Activated T-cell treated with anti-CD3 and anti-CD28 coated beads for 4 hours (primary cell): ENCODE measurements at regions not wholly inside any gene's neighbourhood (a gene's known extent, or its start where the extent isn't known, plus 50 kb on each side); places are given as distances from the start of the nearest gene placed in this dataset.

ENCODE experiments used
- DNase-seq: peaks from one replicate; pipeline ENCODE4 v3.0.0-alpha.2; 2020

DNA sequence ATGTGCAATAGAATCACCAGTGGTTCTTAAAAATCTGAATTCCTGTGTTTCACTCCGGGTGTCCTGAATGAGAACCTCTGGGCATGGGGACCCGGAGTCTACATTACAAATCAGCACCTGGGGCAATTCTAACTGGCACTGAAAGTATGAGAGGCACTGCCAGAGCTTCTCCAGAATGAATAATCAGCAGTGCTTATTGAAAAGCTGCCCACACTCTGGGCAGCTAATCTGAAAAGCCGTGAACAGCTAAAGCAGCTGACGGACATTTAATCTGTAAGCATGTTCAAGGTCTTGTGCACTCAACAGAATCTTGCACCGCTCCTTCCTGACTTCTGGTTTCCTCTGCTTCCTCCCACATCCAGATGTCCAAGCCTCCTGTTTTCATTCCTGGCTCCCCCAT, 113.3 kb upstream of the KIF5B start:
- DNase-seq = no peak

DNA sequence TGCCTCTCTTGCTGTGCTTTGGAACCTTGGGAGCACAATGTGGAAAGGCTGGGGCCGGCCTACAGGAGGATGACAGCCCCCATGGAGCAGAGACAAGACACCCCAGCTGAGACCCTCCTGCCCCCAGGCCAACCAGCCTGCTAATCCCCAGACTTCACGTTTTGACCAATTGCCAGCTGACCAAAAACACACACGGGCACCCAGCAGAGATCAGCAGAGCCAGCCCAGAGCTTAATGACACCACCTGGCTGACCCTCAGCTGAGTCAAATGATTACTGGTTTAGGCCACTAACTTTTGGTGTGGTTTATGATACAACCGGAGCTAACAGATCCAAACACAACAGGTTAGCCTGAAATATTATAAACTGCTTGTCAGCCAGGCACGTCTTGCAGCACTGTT, 111.2 kb upstream of the KIF5B start:
- DNase-seq = no peak

DNA sequence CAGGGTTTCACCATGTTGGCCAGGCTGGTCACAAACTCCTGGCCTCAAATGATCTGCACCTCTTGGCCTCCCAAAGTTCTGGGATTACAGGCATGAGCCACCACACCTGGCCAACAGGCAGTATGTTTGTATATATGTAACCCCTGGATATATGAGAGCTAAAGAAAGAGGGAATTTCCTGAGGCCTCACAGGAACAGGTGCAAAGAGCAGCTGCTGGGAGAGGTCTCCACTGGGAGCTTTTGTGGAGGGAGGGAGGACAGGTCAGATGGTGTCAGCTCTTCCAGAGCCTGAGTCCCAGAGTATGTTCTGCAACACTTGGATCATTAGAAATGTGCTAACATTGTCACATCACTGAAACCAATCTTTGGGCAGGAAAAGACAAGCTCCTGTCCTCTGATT, 110.1 kb upstream of the KIF5B start:
- DNase-seq = no peak

GRCh38 chr10:32163762-32164148, 107.5 kb upstream of the KIF5B start:
- DNase-seq = no peak

DNA sequence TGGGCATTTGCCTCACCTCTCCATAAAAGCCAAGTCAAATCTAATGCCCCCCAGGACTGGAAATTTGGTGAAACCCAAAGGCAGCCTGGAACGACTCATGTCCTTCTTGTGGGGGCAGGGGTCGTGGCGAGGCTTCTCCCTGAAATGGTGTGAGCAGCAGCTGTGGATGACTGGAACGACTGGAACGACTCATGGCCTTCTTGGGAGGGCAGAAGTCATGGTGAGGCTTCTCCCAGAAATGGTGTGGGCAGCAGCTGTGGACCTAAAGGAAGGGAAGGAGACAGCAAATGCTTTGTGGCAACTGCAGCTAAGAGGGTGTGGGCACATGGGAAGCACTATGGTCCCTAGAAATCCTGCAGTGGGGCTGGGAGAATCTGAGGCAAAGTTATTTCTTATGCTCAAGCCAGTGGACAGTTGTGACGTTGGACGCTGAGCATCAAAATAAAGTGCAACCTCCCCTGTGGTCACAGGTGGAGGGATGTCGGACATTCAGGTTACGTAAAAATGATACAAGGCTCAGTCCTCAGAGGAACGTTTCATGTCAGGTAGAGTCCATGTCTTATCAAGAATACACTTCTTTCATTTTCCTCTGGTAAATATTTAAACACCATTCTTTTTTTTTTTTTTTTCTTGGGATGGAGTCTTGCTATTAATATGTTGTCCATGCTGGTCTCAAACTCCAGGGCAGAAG, 107.0 kb upstream of the KIF5B start:
- no peak for DNase-seq

DNA sequence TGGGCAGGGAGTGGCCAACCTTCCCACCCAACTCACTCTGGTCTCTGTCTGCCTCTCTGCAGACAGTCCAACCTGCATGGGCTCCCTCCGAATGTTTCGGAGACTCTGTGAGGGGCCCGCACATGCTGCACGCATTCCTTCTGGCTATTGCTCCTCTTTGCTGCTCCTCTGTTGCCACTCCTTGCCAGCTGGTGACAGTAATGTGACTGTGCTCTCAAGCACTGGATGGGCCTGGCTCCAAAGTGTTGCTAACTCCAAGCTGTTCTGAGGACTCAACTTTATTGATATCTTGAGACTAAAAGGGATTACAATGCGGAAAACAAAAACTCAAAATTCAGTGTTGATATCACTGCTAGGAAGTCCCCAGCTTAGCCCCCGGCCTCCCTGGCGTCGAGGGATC, 105.4 kb upstream of the KIF5B start:
- no peak for DNase-seq

DNA sequence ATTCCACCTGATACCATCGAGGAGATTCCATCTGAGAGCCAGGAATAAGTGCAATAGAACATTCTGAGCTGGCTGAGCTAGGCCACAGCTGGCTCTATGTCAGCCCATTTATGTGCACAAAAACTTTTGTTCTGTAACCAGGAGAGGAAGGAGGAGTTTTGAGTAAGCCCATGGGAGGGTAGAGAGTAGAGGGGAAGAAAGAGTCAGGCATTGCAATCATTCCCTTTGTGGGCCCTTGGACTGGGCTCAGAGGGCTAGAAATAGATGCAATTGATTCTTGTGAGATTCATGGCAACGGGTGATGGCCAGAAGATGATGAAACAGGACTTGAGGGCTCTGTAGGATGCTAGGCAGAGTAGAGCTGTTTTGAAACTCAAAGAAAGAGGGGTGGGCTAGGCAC, 104.6 kb upstream of the KIF5B start:
- DNase-seq = no peak

DNA sequence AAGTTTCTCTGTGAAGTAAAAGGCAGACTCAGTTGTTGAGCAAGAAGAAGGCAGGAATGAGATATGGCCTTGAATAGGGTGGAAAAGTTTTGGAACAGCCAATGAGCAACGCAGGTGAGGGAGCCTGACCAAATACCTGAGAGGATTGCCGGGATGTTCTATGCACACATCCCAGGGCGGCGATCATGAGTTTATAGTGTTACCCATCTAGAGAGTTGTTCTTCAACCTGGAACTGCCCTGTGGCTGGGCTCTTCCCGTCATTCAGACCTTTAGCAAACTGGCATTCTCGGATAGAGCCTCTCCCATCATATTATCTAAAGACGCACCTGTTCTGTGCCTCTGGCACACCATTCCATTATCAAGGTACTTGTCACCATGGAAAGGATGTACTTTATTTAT, 103.0 kb upstream of the KIF5B start:
- no peak for DNase-seq

- DNase-seq = no peak
Observed at GRCh38 chr10:32156031-32156495, 99.8 kb upstream of the KIF5B start.

- DNase-seq = no peak
Observed at GRCh38 chr10:32155075-32155516, 98.9 kb upstream of the KIF5B start.

DNA sequence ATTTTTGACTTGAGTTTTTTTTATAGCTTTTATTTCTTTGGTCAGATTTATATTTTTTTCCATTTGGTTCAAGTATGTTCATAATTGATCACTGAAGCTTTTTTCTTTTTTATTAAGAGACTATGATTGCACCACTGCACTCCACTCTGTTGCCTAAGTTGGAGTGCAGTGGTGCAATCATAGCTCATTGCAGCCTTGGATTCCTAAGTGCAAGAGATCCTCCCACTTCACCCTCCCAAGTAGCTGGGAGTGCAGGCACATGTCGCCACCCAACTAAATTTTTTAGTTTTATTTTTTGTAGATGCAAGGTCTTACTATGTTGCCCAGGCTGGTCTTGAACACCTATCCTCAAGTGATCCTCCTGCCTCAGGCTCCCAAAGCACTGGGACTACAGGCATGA, 97.7 kb upstream of the KIF5B start:
- no peak for DNase-seq

- DNase-seq = no peak
Observed at GRCh38 chr10:32153252-32153651, 97.0 kb upstream of the KIF5B start.

GRCh38 chr10:32151871-32152270, 95.6 kb upstream of the KIF5B start:
- no peak for DNase-seq

DNA sequence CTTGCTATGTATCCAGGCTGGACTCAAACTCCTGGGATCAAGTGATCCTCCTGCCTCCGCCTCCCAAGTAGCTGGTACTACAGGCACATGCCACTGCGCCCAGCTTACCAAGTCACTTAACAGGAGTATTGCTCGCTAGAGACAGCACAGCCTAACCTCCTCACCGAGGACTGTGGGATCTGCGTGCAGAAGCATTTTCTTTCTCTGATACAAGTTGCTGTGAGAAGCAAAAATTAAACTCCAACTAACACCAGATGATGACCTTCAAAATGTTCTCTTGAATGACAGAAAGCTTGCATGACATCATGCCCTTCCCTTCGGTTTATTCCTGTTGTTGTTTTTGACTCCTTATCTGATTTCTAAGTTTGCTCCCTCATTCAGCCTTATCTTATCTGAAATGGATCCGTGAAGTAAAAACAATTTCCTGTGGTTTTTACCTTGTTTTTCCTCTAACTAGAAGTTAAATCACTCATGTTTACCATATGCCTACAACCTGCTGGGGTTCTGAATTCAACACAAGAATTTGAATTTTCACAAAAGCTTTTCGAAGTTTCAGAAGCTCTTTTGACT, 94.4 kb upstream of the KIF5B start:
- no peak for DNase-seq

DNA sequence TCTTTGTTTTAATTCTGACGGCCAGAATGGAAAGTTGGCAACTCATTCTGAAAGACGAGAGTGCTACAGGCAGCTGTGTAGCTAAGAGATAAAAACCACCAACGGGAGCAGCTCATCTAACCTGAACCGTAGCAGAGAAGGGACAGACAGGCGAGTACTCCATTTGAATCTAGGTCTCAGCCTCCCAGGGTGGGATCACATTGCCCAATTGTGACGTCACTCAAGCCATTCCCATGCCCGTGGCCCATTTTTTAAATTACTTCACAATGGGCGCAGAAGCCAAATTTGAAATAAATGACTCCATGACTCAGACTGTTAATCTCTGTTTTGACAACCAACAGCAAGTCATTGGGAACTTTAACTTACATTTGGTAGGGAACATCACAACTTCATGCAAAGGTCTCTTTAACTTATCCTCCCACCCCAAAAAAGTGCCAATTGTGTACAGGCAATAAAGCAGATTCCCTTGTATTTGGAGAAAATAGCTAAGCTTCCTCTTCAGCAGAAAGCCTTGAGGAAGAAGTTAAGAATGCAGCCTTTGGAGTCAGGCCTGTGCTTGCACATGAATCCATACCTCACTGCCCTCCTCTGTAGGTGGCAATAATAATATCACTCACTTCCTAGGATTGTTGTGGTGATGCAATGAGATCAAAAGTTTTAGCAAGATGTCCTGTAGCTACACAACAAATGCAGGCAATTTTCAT, 93.2 kb upstream of the KIF5B start:
- no peak for DNase-seq

- DNase-seq = no peak
Observed at GRCh38 chr10:32148864-32149251, 92.6 kb upstream of the KIF5B start.

DNA sequence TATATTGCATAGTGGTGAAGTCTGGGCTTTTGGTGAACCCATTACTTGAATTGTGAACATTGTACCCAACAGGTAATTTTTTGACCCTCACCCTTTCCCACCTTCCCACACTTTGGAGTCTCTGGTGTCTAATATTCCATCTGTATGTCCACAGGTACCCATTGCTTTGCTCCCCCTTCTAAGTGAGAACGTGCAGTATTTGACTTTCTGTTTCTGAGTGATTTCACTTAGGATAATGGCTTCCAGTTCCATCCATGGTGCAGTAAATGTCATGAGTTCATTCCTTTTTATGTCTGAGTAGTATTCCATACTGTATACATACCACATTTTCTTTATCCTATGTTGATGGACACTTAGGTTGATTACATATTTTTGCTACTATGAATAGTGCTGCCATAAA, 91.5 kb upstream of the KIF5B start:
- DNase-seq = no peak

GRCh38 chr10:32146166-32146565, 89.9 kb upstream of the KIF5B start:
- DNase-seq = no peak

GRCh38 chr10:32144817-32145688, 88.8 kb upstream of the KIF5B start:
- no peak for DNase-seq

GRCh38 chr10:32143302-32143847, 87.2 kb upstream of the KIF5B start:
- DNase-seq = no peak

DNA sequence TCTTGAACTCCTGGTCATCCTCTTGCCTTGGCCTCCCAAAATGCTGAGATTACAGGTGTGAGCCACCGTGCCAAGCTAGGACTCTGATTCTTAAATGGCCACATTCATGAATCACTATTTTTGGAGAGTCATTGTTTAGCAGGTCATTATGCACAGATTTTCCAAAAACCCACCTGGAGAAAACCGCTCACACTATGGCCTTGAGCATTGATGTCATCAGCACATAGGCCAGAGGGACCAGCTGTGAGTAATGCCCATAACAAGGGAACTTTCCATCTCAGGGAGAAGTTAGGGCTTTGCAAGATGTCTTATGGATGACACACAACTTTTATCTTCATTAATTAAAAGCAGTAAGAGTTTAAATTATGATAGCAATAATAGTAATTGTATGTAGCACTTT, 86.4 kb upstream of the KIF5B start:
- DNase-seq = no peak

GRCh38 chr10:32141018-32141807, 85.0 kb upstream of the KIF5B start:
- no peak for DNase-seq
